CD4-positive, alpha-beta T cell (primary cell): ENCODE measurements at regions not wholly inside any gene's neighbourhood (a gene's known extent, or its start where the extent isn't known, plus 50 kb on each side); places are given as distances from the start of the nearest gene placed in this dataset.

Experiments
- ATAC-seq: fragments of 200-7000 bp; cut with Tn5 transposase; one replicate; pipeline ENCODE4 v1.10.0; 2022; ENCODE audit warnings: mild to moderate bottlenecking; ENCODE audit not compliant: poor library complexity
- CTCF ChIA-PET: fragments of 350-600 bp; sonication (Branson Sonifier 250); formaldehyde crosslinking; loops from one replicate; lab custom pipeline; 2021; ENCODE audit warnings: antibody characterized with exemption, inconsistent platforms; lab: Charles Lee
- POLR2A ChIA-PET: fragments of 350-600 bp; sonication (Branson Sonifier 250); formaldehyde crosslinking; loops from one replicate; lab custom pipeline; 2021; ENCODE audit warnings: antibody characterized with exemption, inconsistent platforms; lab: Charles Lee
- DNase-seq, 14 experiments: peaks; one replicate each; pipeline ENCODE4 v3.0.0-alpha.2; 2013 to 2020; ENCODE audit warnings: mixed read lengths in 2 of 14
- H3K27ac ChIP-seq, 2 donors: one replicate each; pipeline versions ENCODE4 v1.5.1 to v1.7.0; 2013; ENCODE audit warnings: low read length in 2 of 2, low read depth in 1 of 2, mild to moderate bottlenecking in 1 of 2
- H3K27me3 ChIP-seq, 2 experiments: 1 replicate in 1 of 2; 2 replicates in 1 of 2; pipeline versions ENCODE4 v1.6.1 to v1.7.0; 2013; ENCODE audit warnings: low read length in 2 of 2, control low read depth in 1 of 2, mild to moderate bottlenecking in 1 of 2, moderate library complexity in 1 of 2; ENCODE audit not compliant: insufficient read depth in 2 of 2, control insufficient read depth in 1 of 2
- H3K36me3 ChIP-seq: one replicate; pipeline ENCODE4 v1.6.1; 2013; ENCODE audit warnings: low read length, control low read depth; ENCODE audit not compliant: insufficient read depth
- H3K4me1 ChIP-seq: one replicate; pipeline ENCODE4 v1.6.1; 2013; ENCODE audit warnings: low read length, control low read depth; ENCODE audit not compliant: insufficient read depth
- H3K4me3 ChIP-seq: one replicate; pipeline ENCODE4 v1.5.1; 2013; ENCODE audit warnings: mild to moderate bottlenecking, low read length, moderate library complexity
- H3K9me3 ChIP-seq, 2 experiments: 1 replicate in 1 of 2; 2 replicates in 1 of 2; pipeline versions ENCODE4 v1.6.1 to v1.7.0; 2013; ENCODE audit warnings: low read length in 2 of 2, mild to moderate bottlenecking in 2 of 2, control low read depth in 1 of 2, moderate library complexity in 1 of 2; ENCODE audit not compliant: control insufficient read depth in 1 of 2, insufficient read depth in 1 of 2
- H3K27ac Mint-ChIP-seq: one replicate; pipeline ENCODE4 v1.8.0; 2020; ENCODE audit warnings: mixed read lengths
- H3K27me3 Mint-ChIP-seq: one replicate; pipeline ENCODE4 v1.8.0; 2021; ENCODE audit warnings: mixed read lengths
- H3K36me3 Mint-ChIP-seq: one replicate; pipeline ENCODE4 v1.8.0; 2021; ENCODE audit warnings: low read depth, mixed read lengths
- H3K4me1 Mint-ChIP-seq: one replicate; pipeline ENCODE4 v1.8.0; 2021; ENCODE audit warnings: low read depth, mixed read lengths
- H3K4me3 Mint-ChIP-seq: one replicate; pipeline ENCODE4 v1.8.0; 2020; ENCODE audit warnings: mild to moderate bottlenecking, mixed read lengths
- H3K9me3 Mint-ChIP-seq: one replicate; pipeline ENCODE4 v1.8.0; 2020; ENCODE audit warnings: mixed read lengths
- intact Hi-C, 2 experiments: fragments of 100-400 bp; cut with DNase I in 1 of 2; cut with micrococcal nuclease in 1 of 2; formaldehyde crosslinking; loops; one replicate each; pipeline versions ENCODE4 v1.15.1 to v1.9.0; 2023 to 2025; cut with DNase I, micrococcal nuclease
- TF ChIP-seq, protein P1 (sequence below): fragments of 200-600 bp; IDR thresholded peaks from one replicate; pipeline ENCODE4 v1.8.0; 2022; ENCODE audit warnings: antibody characterized with exemption, mild to moderate bottlenecking

DNA sequence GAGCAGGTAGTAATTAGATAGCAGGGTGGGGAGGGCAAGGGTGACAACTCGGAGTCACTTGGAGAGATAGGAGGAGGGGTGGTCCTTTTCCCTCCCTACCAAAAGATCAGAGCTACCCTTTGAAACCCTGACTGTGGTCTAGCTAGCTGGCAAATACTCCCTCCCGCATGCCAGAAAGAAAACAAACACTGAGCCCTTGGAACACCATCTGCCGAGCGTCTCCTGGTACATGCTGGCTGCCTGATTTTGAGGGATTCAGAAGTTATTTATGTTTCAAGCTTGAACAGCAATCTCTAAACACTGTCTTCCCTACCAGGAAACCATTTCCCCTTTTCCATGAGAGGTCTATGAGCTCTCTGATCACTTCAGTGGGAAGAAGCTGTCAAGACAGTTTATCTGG lies 291.6 kb upstream of the CFAP20DC start:
- TF ChIP-seq, protein P1, sequence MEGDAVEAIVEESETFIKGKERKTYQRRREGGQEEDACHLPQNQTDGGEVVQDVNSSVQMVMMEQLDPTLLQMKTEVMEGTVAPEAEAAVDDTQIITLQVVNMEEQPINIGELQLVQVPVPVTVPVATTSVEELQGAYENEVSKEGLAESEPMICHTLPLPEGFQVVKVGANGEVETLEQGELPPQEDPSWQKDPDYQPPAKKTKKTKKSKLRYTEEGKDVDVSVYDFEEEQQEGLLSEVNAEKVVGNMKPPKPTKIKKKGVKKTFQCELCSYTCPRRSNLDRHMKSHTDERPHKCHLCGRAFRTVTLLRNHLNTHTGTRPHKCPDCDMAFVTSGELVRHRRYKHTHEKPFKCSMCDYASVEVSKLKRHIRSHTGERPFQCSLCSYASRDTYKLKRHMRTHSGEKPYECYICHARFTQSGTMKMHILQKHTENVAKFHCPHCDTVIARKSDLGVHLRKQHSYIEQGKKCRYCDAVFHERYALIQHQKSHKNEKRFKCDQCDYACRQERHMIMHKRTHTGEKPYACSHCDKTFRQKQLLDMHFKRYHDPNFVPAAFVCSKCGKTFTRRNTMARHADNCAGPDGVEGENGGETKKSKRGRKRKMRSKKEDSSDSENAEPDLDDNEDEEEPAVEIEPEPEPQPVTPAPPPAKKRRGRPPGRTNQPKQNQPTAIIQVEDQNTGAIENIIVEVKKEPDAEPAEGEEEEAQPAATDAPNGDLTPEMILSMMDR = no peak
- peaks cover 8% of the 10 kb centered on the region for H3K4me1 Mint-ChIP-seq
- DNase-seq (no peak), ATAC-seq (no peak)
- no peaks in the 10 kb centered on the region for H3K27me3 Mint-ChIP-seq
- Histone ChIP-seq H3K9me3 (no peaks in the 10 kb centered on the region), H3K4me1 (peaks cover 6% of the 10 kb centered on the region), H3K27me3 (no peaks in the 10 kb centered on the region), H3K36me3 (no peaks in the 10 kb centered on the region), H3K27ac (no peak overlapping the region), H3K4me3 (no peak overlapping the region)
- POLR2A ChIA-PET = no interaction called here
- H3K27ac Mint-ChIP-seq = no peak overlapping the region
- H3K9me3 Mint-ChIP-seq = peaks cover 3% of the 10 kb centered on the region
- CTCF ChIA-PET = no interaction called here
- H3K4me3 Mint-ChIP-seq = no peak overlapping the region
- intact Hi-C loops = no loop called here
- no peaks in the 10 kb centered on the region for H3K36me3 Mint-ChIP-seq

DNA sequence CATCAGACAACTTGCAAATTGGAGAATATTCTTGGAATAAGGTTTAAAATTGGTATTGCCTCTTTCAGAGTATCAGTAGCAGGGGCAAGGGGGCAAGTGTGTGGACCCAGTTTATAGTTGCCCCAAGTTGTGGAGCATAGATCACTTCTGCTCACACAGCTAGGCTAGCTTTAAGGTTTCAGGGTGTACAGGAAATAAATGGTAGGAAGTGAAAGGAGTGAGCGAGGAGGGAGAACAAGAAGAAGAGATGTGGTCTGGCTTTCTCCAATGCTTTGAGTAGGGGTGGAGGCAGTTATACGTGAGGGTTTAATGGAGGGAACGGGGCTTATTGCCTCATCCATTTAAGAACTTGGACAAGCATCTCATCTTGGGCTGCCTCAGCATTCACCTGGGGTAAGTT lies 290.0 kb upstream of the CFAP20DC start:
- ATAC-seq (no peak), DNase-seq (no peak)
- H3K4me1 ChIP-seq = peaks cover 6% of the 10 kb centered on the region
- no peaks in the 10 kb centered on the region for H3K9me3 ChIP-seq
- Mint-ChIP-seq H3K4me3 (no peak overlapping the region), H3K36me3 (no peaks in the 10 kb centered on the region), H3K9me3 (no peaks in the 10 kb centered on the region), H3K27ac (no peak overlapping the region), H3K4me1 (peaks cover 8% of the 10 kb centered on the region), H3K27me3 (no peaks in the 10 kb centered on the region)
- CTCF ChIA-PET = no interaction called here
- POLR2A ChIA-PET = no interaction called here
- no peaks in the 10 kb centered on the region for H3K36me3 ChIP-seq
- no peak overlapping the region for H3K27ac ChIP-seq
- no peak overlapping the region for H3K4me3 ChIP-seq
- no peaks in the 10 kb centered on the region for H3K27me3 ChIP-seq
- intact Hi-C loops = loop anchor here in 1 of 2 experiments (5.0 kb wide), 1 partner anchor 167 kb away; no protein-coding TSS in a partner anchor
- TF ChIP-seq, protein P1 = no peak

DNA sequence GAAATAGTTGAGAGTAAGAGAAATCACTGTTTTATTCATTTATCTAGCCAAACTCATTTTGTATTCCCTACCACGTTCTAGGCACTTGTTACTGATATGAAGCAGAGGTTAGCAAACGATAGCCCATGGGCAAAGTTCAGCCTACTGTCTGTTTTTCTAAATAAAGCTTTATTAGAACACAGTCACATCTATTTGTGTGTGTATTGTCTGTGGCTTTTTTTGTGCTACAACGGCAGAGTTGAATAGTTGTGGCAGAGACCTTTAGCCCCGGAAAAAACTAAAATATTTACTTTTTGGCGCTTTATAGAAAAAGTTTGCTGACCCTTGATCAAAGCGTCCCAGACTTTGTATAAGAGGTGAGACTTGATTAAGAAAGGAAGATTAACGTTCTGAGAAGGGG lies 289.1 kb upstream of the CFAP20DC start:
- no peak overlapping the region for H3K27ac Mint-ChIP-seq
- POLR2A ChIA-PET = no interaction called here
- H3K27me3 Mint-ChIP-seq = no peaks in the 10 kb centered on the region
- Histone ChIP-seq H3K27me3 (no peaks in the 10 kb centered on the region), H3K9me3 (no peaks in the 10 kb centered on the region), H3K4me3 (no peak overlapping the region), H3K36me3 (no peaks in the 10 kb centered on the region), H3K4me1 (peaks cover 6% of the 10 kb centered on the region), H3K27ac (no peak overlapping the region)
- CTCF ChIA-PET = no interaction called here
- H3K4me1 Mint-ChIP-seq = peaks cover 8% of the 10 kb centered on the region
- TF ChIP-seq, protein P1 = no peak
- DNase-seq = no peak
- no peaks in the 10 kb centered on the region for H3K36me3 Mint-ChIP-seq
- no peak overlapping the region for H3K4me3 Mint-ChIP-seq
- intact Hi-C loops = loop anchor here in 1 of 2 experiments (5.0 kb wide), 1 partner anchor 168 kb away; no protein-coding TSS in a partner anchor
- no peak for ATAC-seq
- H3K9me3 Mint-ChIP-seq = no peaks in the 10 kb centered on the region
